ENCODE measurements at regions not wholly inside any gene's neighbourhood (a gene's known extent, or its start where the extent isn't known, plus 50 kb on each side); places are given as distances from the start of the nearest gene placed in this dataset.

GRCh38 chr9:11039006-11039405, 426.2 kb upstream of the PTPRD start:
- no peak overlapping the region for H2AFZ ChIP-seq (ENCODE audit: low read length)
- no peaks in the 10 kb centered on the region for H3F3A ChIP-seq (ENCODE audit: insufficient read depth, low read length)
- H3K36me3 ChIP-seq (replicated peaks; ENCODE audit: insufficient read depth, low read length): no peaks in the 10 kb centered on the region
- no peak for DNase-seq
- no peak overlapping the region for H3K9ac ChIP-seq (ENCODE audit: low read length)
- no peak for TF ChIP-seq EZH2phosphoT487 (IDR thresholded peaks at IDR 0.05; ENCODE audit: low read length)
- H3K4me1 ChIP-seq (ENCODE audit: low read length): no peaks in the 10 kb centered on the region
- no peaks in the 10 kb centered on the region for H3K27me3 ChIP-seq (replicated peaks; ENCODE audit: insufficient read depth, low read length)
- H3K27ac ChIP-seq (ENCODE audit: low read length): no peak overlapping the region
- H3K4me2 ChIP-seq (ENCODE audit: low read depth, low read length): no peak overlapping the region
- H3K9me3 ChIP-seq (replicated peaks; ENCODE audit: insufficient read depth, low read length): no peaks in the 10 kb centered on the region
- H3K4me3 ChIP-seq (ENCODE audit: low read length): no peak overlapping the region
- no peaks in the 10 kb centered on the region for H3K79me2 ChIP-seq (ENCODE audit: low read length)
- no peaks in the 10 kb centered on the region for H3K9me2 ChIP-seq (replicated peaks; ENCODE audit: insufficient read depth, low read length)
- no peaks in the 10 kb centered on the region for H4K20me1 ChIP-seq (ENCODE audit: insufficient read depth, low read length)

- H3K4me1 ChIP-seq (ENCODE audit: low read length): no peaks in the 10 kb centered on the region
- H3K36me3 ChIP-seq (replicated peaks; ENCODE audit: insufficient read depth, low read length): no peaks in the 10 kb centered on the region
- H3K79me2 ChIP-seq (ENCODE audit: low read length): no peaks in the 10 kb centered on the region
- H3K4me2 ChIP-seq (ENCODE audit: low read depth, low read length): no peak overlapping the region
- H3K9me3 ChIP-seq (replicated peaks; ENCODE audit: insufficient read depth, low read length): no peaks in the 10 kb centered on the region
- no peak overlapping the region for H3K9ac ChIP-seq (ENCODE audit: low read length)
- TF ChIP-seq CTCF (IDR thresholded peaks at IDR 0.05; ENCODE audit: low read length): no peak
- no peak for TF ChIP-seq EZH2phosphoT487 (IDR thresholded peaks at IDR 0.05; ENCODE audit: low read length)
- no peak for TF ChIP-seq EZH2 (optimal IDR thresholded peaks at IDR 0.05; ENCODE audit: low read depth, low read length)
- H3K9me2 ChIP-seq (replicated peaks; ENCODE audit: insufficient read depth, low read length): no peaks in the 10 kb centered on the region
- H3K27ac ChIP-seq (ENCODE audit: low read length): no peak overlapping the region
- no peak overlapping the region for H2AFZ ChIP-seq (ENCODE audit: low read length)
- H4K20me1 ChIP-seq (ENCODE audit: insufficient read depth, low read length): no peaks in the 10 kb centered on the region
- no peaks in the 10 kb centered on the region for H3K27me3 ChIP-seq (replicated peaks; ENCODE audit: insufficient read depth, low read length)
- no peak for DNase-seq
- H3F3A ChIP-seq (ENCODE audit: insufficient read depth, low read length): no peaks in the 10 kb centered on the region
- no peak overlapping the region for H3K4me3 ChIP-seq (ENCODE audit: low read length)
Observed at GRCh38 chr9:11045589-11045988, 432.8 kb upstream of the PTPRD start.

- H3K27ac ChIP-seq (ENCODE audit: low read length): no peak overlapping the region
- H3K36me3 ChIP-seq (replicated peaks; ENCODE audit: insufficient read depth, low read length): no peaks in the 10 kb centered on the region
- no peaks in the 10 kb centered on the region for H3K9me3 ChIP-seq (replicated peaks; ENCODE audit: insufficient read depth, low read length)
- H4K20me1 ChIP-seq (ENCODE audit: insufficient read depth, low read length): no peaks in the 10 kb centered on the region
- H3K79me2 ChIP-seq (ENCODE audit: low read length): no peaks in the 10 kb centered on the region
- no peak overlapping the region for H3K4me3 ChIP-seq (ENCODE audit: low read length)
- H3F3A ChIP-seq (ENCODE audit: insufficient read depth, low read length): no peaks in the 10 kb centered on the region
- H3K9me2 ChIP-seq (replicated peaks; ENCODE audit: insufficient read depth, low read length): no peaks in the 10 kb centered on the region
- DNase-seq: no peak
- H3K4me1 ChIP-seq (ENCODE audit: low read length): no peaks in the 10 kb centered on the region
- no peaks in the 10 kb centered on the region for H3K27me3 ChIP-seq (replicated peaks; ENCODE audit: insufficient read depth, low read length)
- TF ChIP-seq EZH2phosphoT487 (IDR thresholded peaks at IDR 0.05; ENCODE audit: low read length): no peak
- TF ChIP-seq EZH2 (optimal IDR thresholded peaks at IDR 0.05; ENCODE audit: low read depth, low read length): no peak
- no peak for TF ChIP-seq CTCF (IDR thresholded peaks at IDR 0.05; ENCODE audit: low read length)
- no peak overlapping the region for H3K9ac ChIP-seq (ENCODE audit: low read length)
- no peak overlapping the region for H3K4me2 ChIP-seq (ENCODE audit: low read depth, low read length)
- H2AFZ ChIP-seq (ENCODE audit: low read length): no peak overlapping the region
Observed at GRCh38 chr9:11063263-11063662, 450.5 kb upstream of the PTPRD start.

GRCh38 chr9:11064909-11065308, 452.1 kb upstream of the PTPRD start:
- TF ChIP-seq CTCF (IDR thresholded peaks at IDR 0.05; ENCODE audit: low read length): no peak
- no peak for TF ChIP-seq EZH2 (optimal IDR thresholded peaks at IDR 0.05; ENCODE audit: low read depth, low read length)
- TF ChIP-seq EZH2phosphoT487 (IDR thresholded peaks at IDR 0.05; ENCODE audit: low read length): no peak
- H3K27ac ChIP-seq (ENCODE audit: low read length): no peak overlapping the region
- H3K79me2 ChIP-seq (ENCODE audit: low read length): no peaks in the 10 kb centered on the region
- no peaks in the 10 kb centered on the region for H3F3A ChIP-seq (ENCODE audit: insufficient read depth, low read length)
- no peaks in the 10 kb centered on the region for H3K9me2 ChIP-seq (replicated peaks; ENCODE audit: insufficient read depth, low read length)
- H3K4me3 ChIP-seq (ENCODE audit: low read length): no peak overlapping the region
- H2AFZ ChIP-seq (ENCODE audit: low read length): no peak overlapping the region
- DNase-seq: no peak
- H3K36me3 ChIP-seq (replicated peaks; ENCODE audit: insufficient read depth, low read length): no peaks in the 10 kb centered on the region
- H3K27me3 ChIP-seq (replicated peaks; ENCODE audit: insufficient read depth, low read length): no peaks in the 10 kb centered on the region
- no peak overlapping the region for H3K9ac ChIP-seq (ENCODE audit: low read length)
- H3K4me1 ChIP-seq (ENCODE audit: low read length): no peaks in the 10 kb centered on the region
- H3K4me2 ChIP-seq (ENCODE audit: low read depth, low read length): no peak overlapping the region
- no peaks in the 10 kb centered on the region for H4K20me1 ChIP-seq (ENCODE audit: insufficient read depth, low read length)
- H3K9me3 ChIP-seq (replicated peaks; ENCODE audit: insufficient read depth, low read length): no peaks in the 10 kb centered on the region

Data from MM.1S (cell line).